ENCODE measurements at regions not wholly inside any gene's neighbourhood (a gene's known extent, or its start where the extent isn't known, plus 50 kb on each side); places are given as distances from the start of the nearest gene placed in this dataset.
"Not testable (repeated sequence)": the region's sequence is repeated elsewhere in the genome, so short reads cannot be mapped to it uniquely, and the experiment has no call there.

DNA sequence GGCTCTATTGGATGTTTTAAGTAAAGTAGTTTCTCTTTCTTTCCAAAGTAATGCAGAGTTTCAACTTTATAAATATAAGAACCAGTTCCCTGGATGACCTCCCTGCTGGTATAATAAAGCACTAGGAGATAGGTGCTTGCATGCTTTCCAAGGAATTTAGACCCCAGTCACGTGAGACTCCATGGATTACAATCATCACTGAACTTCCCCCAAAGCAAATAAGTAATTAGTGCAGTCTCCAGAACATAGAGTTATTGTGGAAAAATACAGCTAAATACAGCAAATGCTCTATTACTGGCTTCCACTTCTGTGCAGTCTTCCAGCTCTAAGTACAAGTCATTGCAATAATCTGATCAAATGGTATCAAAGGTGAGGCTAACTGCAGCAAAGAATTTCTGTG is 220.2 kb upstream of the STEAP1 start:
- DNase-seq: no peak

DNA sequence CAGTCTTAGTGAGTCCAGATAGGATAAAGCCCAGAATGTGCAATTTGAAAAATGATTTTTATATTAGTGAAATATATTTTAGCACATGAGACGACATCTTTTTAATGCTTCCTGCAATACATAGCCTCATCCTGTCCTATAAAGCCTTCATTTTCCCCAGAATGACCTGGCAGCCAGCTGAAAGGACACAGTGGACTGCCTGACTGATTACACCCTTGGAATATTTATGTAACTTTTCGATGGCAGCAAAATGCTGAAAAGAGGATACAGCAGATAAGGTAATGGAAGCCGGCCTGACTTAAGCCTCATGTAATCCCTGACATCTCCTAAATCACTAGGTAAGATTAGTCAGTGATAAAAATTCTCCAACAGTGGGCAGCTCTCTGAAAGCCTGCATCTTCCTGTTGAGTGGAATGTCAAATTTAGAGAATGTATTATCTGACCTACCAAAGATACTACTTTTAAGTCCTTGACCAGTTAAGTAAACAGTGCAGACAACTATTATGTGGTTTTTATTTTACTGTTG is 210.7 kb upstream of the STEAP1 start:
- no peak for DNase-seq

DNA sequence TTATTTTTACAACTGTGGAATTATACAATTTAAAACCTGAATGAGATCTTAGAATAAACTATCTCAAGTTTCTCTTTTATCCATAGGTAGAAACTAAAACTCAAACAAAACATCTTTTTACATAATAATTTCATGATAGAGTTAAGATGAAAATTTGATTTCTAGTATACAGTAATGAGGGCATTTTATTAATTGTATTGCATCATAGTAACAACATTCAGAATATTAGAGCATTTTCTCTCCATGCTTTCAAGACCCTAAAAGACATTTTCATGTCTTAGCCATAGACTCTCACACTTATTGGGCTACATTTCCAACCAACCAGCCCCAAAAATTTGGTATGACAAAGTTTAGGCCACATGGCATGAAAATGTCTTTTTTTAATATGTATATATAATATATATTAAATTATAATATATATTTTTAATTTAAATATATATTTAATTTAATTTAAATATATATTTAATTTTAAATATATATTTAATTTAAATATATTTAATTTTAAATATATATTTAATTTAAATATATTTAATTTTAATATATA is 195.7 kb upstream of the STEAP1 start:
- DNase-seq: no peak

DNA sequence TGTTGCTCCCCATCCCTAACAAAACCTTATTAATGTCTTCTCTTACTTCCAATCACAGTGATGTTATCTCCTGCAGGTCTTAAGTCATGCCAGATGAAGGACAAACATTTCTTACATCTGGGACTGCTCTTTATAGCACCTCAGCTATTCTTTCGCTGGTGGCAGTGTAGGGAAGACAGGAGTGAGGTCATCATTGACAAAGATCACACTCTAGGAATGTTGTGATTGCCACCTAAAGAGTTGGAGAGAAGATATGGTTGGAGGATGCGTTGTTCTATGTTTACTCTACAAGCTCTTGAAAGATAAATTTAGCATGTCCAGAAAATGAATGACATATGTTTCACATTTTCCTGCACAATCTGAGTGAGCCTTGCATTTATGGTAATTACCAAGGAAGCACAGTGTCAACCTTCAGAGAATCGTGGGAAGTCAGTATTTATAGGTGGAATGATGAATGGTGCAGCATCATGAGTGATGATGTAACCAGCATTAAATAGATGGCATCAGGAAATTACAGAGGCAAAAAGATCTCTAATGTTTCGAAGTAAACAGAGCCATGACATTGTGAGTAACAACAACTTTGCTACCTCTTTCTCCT is 188.1 kb upstream of the STEAP1 start:
- no peak for DNase-seq

DNA sequence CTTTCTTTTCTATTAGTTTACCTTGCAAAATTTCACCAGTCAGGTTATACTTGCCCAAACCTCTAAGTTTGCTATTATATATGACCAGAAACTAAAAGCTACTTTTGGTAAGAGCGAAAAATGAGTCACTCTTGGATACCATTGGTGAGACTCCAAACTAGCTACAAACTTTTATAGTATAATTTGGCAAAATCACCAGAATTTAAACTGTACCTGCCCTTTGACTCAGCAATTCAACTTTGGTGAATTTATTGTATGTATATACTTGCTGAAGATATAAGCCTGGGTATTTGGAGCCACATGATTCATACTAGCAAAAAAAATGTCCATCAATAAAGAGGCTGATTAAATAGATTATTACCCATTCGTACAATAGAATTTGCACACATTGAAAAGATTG is 178.7 kb upstream of the STEAP1 start:
- no peak for DNase-seq

DNA sequence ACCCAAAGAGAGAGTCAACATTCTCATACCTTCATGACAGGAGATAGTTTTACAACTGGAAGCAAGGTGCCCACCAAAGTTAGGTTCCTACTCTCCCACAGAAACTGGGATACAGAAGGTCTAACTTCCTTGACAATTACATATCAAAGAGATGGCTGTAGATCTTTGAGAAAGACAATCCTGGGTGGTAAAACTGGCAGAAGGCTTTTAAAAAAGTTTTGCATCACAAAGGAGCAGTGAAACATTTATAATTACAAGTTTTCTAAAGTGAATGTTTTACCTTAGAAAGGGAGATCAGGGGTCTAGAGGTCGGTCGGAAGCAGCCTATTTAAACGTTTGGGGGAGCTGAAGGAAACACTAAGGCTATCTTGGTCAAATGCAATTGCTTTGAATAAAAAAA is 166.6 kb upstream of the STEAP1 start:
- no peak for DNase-seq

DNA sequence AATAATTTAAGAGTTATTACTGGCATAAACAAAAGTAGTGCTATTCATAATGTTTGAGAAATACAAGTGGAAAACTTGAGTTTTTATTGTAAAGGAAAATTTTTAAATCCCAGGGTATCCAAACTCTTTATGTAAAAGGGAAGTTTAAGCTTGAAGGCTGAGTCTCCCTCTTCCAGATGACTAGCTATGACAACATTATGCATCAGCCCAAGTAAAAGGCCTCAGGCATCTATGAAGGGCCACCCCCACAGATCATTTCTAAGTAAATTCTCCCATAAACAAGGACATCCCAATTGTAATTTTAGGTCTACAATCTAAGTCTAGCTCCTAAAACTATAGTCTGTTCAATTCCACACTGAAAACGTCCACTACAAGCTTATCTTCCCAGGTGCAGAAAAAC is 166.2 kb upstream of the STEAP1 start:
- no peak for DNase-seq

DNA sequence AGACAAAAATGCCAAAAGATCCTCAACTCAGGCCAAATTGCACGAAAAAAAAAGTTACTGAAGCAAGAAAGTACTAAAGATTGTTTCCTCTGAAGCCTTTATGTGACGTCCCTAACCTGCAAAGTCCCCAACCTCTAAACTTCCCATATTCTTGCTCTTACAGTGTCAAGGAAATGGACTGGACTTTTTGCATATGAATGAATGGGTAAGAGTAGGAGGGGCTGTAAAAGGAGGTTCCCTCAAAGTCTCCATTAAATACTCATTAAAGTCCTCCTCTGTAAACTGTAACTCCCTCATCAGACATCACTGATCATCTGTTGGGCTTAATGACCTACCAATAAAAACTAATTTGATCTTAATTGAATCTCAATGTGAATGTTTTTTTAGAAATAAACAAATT is 164.8 kb upstream of the STEAP1 start:
- no peak for DNase-seq

DNA sequence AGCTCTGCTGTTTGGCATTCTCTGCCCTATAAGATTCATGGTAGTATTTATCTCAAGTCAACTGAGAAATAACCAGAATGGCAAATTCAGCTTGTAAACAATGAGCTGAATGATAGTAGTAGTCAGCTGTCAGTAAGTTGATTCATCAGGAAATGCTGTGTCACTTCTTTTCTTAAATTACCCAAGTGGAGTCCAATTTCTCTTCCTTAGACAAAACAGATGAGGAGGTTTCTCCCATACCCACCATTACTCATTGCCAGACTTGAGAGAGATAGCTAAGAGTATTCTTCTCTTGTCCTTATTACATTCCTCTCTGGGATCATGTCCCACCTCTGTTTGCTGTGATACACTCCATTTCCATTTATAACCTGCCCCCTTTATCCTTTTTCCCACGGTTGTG is 159.8 kb upstream of the STEAP1 start:
- no peak for DNase-seq

DNA sequence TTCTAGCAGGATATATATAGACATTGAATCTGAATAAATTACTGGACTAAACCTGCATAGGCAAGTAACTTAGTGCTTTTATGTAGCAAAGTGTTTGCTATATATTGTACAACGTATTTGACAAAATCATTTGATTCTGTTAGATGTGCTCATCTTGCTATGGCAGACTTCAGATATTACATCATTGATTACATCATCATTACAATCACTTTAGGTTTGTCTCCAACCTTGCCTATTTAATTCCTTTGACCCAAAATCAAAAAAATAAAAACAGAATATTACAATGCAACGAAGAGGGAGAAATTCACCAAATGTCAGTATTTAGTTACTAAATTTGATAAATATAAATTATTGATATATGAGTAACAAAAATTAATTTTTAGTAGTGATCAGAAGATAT is 155.7 kb upstream of the STEAP1 start:
- DNase-seq: no peak

DNA sequence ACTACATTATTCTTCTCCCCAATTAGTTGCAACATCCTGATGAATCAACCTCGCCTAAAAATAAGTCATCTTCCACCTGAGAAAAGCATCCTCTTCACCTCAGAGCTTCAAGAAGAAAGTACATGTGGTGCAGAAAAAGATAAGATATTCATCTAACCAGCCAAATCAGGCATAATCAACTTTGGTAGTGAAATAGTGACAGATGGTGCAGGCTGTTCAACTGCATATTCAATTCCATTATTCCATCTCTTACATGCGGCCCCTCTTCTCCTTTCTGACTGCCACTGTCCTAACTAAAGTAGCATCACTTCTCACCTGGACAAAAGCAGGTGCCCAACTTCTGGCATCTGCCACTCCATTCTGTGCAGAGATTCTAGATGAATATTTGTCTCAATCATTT is 148.4 kb upstream of the STEAP1 start:
- no peak for DNase-seq

DNA sequence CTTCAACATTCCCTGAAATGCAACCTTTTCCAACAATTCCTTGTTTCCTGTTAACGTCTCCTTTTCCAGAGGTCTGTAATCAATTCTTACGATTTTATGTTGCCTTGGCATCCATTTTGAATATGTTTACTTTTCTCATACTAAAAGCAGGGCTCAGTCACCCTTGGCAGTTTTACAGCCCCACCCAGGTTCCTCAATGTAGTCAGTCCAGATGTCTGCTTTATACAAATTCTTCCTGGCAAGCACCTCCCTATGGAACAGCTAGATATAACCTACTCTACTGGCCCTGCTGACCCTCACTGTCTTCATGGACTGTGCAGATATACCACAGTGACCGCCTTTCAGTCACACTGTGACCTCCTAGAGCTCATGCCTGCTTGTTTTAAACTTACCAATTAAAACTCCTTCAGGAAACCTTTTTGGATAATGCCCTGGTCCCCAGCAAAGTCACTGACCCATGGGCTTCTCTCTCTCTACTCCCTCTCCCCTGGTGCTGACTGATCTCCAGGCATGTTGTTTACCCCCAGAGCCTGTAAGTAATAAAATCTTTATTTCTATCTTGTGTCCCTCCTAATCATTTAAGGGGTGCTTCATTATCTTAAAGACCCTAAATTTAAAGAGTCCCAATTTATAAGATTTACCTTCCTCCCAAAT is 147.1 kb upstream of the STEAP1 start:
- no peak for DNase-seq

DNA sequence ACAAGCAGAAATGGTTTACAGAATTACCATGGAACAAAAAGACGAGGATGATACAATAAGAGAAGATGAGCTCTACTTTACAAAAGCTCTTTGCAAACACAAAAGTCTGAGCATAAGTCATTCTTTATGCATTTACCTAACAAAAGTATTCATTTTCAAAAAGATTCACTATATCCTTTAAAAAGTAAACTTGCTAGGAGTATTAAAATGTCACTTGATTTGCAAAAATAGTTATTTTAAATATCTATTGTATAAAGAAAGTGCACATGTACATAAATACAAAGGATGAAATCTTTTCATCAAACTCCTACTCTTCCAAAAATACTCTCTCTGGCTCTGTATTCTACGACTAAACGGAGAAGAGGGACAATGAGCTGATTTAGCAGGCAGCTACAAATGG is 146.4 kb upstream of the STEAP1 start:
- DNase-seq: no peak

DNA sequence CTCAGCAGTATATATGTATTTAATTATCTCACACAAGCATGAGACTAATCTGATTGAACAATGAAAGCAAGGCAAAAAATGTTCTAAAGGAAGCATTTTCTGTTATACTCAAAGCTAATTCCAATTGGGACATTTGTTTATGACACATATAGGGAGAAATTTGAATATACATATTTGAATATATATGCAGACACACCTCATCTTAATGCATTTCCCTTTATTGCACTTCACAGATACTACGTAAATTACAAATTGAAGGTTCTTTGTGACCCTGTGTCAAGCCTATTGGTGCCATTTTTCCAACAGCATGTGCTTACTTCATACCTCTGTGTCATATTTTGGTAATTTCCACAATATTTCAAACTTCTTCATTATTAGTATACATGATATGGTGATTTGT is 132.1 kb upstream of the STEAP1 start:
- DNase-seq: no peak

DNA sequence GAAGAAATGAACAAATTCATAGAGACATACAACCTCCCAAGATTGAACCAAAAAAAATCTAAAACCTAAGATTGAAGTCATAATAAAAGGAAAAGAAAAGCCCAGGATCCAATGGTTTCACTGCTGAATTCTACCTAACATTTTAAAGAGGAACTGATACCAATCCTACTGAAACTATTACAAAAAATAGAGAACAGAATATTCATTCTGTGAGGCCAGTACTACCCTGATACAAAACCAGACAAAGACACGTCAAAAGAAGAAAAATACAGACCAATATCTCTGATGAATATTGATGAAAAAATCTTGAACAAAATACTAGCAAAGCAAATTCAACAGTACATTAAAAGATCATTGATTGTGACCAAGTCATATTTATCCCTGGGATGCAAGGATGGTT is 128.5 kb upstream of the STEAP1 start:
- no peak for DNase-seq

DNA sequence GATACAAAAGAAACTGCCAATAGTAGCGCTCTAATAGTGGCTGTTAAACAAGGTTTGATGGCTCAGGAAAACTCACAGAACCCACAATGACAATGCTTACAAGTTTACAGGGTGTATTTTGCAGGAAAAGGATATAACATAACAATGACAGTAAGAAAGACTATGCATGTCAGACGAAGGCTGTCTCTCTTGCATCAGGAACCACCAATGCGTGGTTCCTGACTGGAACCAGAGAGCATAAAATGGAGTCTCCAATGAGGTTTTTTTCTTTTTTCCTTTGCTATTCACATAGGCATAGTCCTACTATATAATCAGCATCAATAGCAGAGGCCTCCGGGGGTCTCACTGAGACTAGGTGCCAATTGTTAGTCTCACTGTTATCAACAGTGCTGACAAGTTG is 120.4 kb upstream of the STEAP1 start:
- no peak for DNase-seq

DNA sequence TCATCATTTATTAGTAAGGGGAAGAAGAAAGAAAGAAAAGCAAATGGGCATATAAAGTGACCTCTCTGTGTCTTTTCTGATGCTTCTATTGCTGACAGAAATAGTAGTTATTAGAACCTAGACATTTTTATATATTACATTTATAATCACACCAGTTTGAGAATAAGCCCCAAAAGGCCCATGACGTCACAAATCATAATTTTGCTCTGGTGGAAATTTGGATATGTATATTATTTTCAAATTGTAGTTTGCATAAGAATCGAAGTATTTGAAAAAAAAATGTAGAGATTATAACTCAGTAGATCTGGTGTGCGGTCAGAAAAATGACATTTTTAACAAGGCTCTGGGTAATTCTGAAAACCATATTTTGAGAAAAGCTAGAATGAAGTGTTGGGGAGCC is 101.2 kb upstream of the STEAP1 start:
- no peak for DNase-seq

DNA sequence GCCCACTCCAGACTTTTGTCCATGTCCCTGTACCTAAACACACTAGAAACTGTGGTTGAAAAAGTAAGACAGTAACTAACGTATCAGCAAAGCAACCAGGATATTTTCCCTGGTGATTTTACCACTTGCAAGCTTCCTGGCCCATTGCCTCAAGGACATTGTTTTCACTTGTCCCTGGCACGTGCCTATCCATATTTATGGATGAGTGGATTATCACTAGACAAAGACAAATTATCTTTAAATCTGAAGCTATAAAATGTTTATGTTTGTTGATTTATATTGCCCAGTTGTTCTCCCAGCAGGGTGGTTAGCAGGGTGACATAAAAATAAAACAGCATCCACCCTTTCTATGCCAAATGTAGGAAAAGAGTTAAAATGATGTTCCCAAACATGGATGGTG is 93.2 kb upstream of the STEAP1 start:
- DNase-seq: no peak

DNA sequence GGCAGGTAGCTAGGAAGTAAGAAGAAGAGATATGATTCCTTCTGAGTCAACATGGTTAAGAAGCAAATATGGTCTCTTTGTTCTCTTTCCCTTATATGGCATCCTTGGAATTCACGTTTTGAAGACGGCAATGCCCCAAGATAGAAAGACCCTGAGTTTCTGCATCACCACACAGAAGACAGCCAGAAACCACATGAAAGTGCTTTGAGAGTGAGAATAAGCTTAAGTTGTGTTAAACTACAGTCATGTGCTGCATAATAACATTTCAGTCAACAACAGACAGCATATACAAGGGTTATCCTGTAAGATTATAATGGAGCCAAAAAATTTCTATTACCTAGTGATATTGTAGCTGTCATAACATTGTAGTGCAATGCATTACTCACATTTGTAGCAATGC is 89.9 kb upstream of the STEAP1 start:
- DNase-seq: no peak

DNA sequence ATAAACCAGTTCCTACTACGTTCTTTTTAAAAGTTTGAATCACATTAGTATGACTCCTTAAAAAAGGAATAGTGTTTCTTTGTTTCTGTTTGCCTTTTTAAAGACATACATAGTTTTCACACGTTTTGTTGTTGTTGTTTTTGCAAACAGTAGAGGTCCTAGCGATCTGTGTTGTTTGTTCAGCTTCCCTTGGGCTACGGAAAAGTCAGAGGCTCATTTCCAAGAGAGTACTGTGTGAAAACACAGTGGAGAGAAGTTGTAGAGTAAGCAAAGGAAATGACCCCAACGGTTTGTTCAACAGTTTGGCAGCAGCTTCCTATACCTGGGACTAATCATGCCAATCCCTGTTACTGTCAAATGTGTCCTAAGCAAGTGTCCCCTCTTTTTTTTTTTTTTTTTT is 87.1 kb upstream of the STEAP1 start:
- no peak for DNase-seq

DNA sequence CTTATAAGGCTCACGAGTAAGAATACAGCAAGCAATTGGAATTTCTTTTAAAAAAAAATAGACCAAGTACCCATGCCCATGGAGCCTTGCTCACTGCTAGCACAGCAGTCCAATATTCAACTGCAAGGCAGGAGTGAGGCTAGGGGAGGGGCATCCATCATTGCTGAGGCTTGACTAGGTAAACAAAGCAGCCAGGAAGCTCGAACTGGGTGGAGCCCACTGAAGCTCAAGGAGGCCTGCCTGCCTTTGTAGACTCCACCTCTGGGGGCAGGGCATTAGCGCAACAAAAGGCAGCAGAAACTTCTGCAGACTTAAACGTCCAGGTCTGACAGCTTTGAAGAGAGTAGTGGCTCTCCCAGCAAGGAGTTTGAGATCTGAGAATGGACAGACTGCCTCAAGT is 84.0 kb upstream of the STEAP1 start:
- DNase-seq: not testable (repeated sequence)

DNA sequence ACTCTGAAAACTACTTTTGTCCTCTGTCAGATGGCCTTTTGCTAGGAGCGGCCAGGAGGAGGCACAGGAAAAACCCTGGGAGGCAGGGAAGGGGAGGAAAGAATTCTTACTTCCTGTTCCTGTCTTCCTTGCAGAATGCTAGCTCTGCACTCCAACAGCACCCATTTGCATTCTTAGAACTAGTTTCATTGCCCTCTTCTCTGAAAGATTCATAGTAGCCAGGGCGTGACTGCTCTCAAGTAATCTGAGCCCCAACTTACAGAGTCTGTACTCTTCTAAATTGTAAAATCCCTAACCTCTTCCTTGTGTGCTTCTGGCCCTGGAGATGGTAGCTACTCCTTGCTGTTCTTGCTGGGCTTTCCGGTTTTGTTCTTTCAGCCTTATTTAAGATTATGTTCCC is 75.3 kb upstream of the STEAP1 start:
- no peak for DNase-seq

DNA sequence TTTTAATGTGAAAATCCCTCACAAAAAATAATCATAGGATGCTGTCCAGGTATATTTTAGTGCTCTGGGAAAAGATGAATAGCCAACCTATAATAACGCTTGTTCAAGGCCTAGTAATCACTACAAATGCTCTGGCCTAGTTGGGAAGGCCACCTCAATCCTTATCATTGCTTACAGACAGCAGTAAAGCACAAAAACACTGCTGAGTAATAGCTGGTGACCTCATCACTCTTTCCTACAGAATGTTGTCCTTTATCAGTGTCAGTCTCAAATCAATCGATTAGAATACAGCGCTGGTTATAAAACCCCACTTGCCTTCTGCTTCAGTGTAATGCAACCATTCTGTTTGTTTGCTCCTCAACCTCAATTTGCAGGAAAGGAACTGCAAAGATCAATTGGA is 72.6 kb upstream of the STEAP1 start:
- no peak for DNase-seq

DNA sequence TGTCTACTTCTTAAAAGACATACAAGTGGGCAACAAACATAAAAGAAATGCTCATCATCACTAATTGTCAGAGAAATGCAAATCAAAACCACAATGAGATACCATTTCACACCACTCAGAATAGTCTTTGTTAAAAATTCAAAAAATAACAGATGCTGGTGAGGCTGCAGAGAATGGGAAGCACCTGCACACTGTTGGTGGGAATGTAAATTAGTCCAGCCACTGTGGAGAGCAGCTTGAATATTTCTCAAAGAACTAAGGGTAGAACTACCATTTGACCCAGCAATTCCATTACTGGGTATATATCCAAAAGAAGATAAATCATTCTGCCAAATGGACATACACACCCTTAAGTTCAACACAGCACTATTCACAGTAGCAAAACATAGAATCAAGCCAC is 61.8 kb upstream of the STEAP1 start:
- DNase-seq: no peak

DNA sequence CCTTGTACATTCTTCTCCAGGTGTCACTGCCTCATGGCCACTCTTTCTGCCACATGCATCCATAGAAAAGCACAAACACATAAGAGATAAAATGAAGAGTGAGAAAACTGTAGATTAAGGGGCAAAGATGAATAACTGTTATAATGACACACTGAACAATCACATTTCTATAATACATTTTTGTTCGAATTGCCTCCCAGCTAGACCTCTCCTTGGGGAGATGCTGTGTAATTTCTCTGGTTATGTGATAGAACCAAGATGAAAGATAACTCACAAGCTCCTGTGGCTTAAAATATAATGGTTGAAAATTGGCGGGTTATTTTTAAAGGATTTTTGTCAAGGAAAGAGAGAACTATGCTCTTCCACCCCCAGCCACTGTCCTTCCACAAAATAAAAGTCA is 60.2 kb upstream of the STEAP1 start:
- no peak for DNase-seq
